GM18861 (cell line): ENCODE measurements at regions not wholly inside any gene's neighbourhood (a gene's known extent, or its start where the extent isn't known, plus 50 kb on each side); places are given as distances from the start of the nearest gene placed in this dataset.

ENCODE experiments used
- ATAC-seq: cut with Tn5 transposase; IDR thresholded peaks from one replicate; pipeline ENCODE4 v1.9.1; 2021; ENCODE audit not compliant: unreplicated experiment

- ATAC-seq = no peak
Observed at GRCh38 chr5:58403822-58404433, 56.0 kb downstream of the PLK2 start.

GRCh38 chr5:58401701-58402100, 58.2 kb downstream of the PLK2 start:
- ATAC-seq = no peak

GRCh38 chr5:58400737-58401136, 59.1 kb downstream of the PLK2 start:
- no peak for ATAC-seq

GRCh38 chr5:58399951-58400350, 59.9 kb downstream of the PLK2 start:
- ATAC-seq = no peak

- no peak for ATAC-seq
Observed at GRCh38 chr5:58394339-58394738, 65.5 kb downstream of the PLK2 start.

GRCh38 chr5:58393716-58394115, 66.2 kb downstream of the PLK2 start:
- ATAC-seq = no peak

GRCh38 chr5:58392496-58392895, 67.4 kb downstream of the PLK2 start:
- no peak for ATAC-seq

GRCh38 chr5:58383448-58383847, 76.4 kb downstream of the PLK2 start:
- no peak for ATAC-seq

GRCh38 chr5:58382131-58382534, 77.8 kb downstream of the PLK2 start:
- no peak for ATAC-seq

- no peak for ATAC-seq
Observed at GRCh38 chr5:58381566-58381965, 78.3 kb downstream of the PLK2 start.

- ATAC-seq = no peak
Observed at GRCh38 chr5:58380655-58381054, 79.2 kb downstream of the PLK2 start.

- no peak for ATAC-seq
Observed at GRCh38 chr5:58378613-58379390, 81.1 kb downstream of the PLK2 start.

GRCh38 chr5:58370606-58371005, 89.3 kb downstream of the PLK2 start:
- no peak for ATAC-seq

- no peak for ATAC-seq
Observed at GRCh38 chr5:58369513-58370190, 90.2 kb downstream of the PLK2 start.

- ATAC-seq = no peak
Observed at GRCh38 chr5:58366461-58366860, 93.4 kb downstream of the PLK2 start.

GRCh38 chr5:58365791-58366190, 94.1 kb downstream of the PLK2 start:
- no peak for ATAC-seq

GRCh38 chr5:58363461-58364249, 96.2 kb downstream of the PLK2 start:
- no peak for ATAC-seq

GRCh38 chr5:58362135-58362534, 97.8 kb downstream of the PLK2 start:
- ATAC-seq = no peak

GRCh38 chr5:58360794-58361193, 99.1 kb downstream of the PLK2 start:
- no peak for ATAC-seq

- no peak for ATAC-seq
Observed at GRCh38 chr5:58359981-58360380, 99.9 kb downstream of the PLK2 start.

GRCh38 chr5:58358501-58359178, 101.2 kb downstream of the PLK2 start:
- no peak for ATAC-seq
